OCI-LY7 (cell line): ENCODE measurements at regions not wholly inside any gene's neighbourhood (a gene's known extent, or its start where the extent isn't known, plus 50 kb on each side); places are given as distances from the start of the nearest gene placed in this dataset.

Experiments
- EZH2phosphoT487 ChIP-seq: fragments of 200-600 bp; sonication (generic); IDR thresholded peaks from 2 replicates; pipeline ENCODE4 v1.6.1; 2018; ENCODE audit warnings: low read depth, borderline replicate concordance, mild to moderate bottlenecking, mixed run types, antibody characterized with exemption, low read length, moderate library complexity, mixed read lengths
- TF ChIP-seq, protein P1 (sequence below): fragments of 200-600 bp; sonication (generic); conservative IDR thresholded peaks from 2 replicates; pipeline ENCODE4 v1.5.1; 2014; ENCODE audit warnings: mild to moderate bottlenecking, antibody characterized with exemption, low read length, moderate library complexity, mixed read lengths

DNA sequence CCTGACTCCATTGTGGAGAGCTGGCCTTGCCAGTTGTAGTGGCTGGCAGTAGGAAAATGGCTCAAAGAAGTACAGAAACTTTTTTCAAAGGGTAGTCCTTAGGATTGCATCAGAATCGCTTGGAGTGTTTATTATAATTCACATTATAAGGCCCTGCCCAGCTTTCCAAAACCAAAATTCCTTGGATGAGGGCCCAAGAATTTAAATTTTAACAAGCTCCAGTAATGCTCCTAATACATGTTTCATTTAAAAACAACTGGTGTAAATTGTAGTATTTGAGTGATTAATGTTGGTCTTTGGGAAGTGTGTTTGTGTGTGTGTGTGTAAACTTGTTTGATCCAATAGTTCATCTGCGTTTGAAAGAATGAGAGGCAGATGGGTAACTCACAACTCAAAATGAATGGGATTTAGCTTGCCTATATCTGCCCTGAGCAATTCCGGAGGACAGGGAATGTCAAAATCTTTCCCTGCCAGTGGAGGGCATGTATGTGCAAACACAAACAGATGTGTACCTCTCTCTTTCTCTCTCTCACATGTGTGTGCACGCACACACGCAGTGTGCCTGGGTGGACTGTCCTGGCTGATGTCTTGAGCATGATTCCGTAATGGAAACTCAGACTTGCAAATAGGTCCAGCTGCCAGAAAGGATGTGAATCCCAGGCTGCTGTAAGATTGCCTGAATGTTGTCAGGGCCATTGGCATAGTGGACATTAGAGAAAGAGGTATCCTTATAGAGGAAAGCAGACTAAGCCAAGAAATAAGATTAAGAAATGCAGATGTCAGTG is 293.1 kb downstream of the LMX1A start:
- TF ChIP-seq, protein P1, sequence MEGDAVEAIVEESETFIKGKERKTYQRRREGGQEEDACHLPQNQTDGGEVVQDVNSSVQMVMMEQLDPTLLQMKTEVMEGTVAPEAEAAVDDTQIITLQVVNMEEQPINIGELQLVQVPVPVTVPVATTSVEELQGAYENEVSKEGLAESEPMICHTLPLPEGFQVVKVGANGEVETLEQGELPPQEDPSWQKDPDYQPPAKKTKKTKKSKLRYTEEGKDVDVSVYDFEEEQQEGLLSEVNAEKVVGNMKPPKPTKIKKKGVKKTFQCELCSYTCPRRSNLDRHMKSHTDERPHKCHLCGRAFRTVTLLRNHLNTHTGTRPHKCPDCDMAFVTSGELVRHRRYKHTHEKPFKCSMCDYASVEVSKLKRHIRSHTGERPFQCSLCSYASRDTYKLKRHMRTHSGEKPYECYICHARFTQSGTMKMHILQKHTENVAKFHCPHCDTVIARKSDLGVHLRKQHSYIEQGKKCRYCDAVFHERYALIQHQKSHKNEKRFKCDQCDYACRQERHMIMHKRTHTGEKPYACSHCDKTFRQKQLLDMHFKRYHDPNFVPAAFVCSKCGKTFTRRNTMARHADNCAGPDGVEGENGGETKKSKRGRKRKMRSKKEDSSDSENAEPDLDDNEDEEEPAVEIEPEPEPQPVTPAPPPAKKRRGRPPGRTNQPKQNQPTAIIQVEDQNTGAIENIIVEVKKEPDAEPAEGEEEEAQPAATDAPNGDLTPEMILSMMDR, result no peak
- TF ChIP-seq EZH2phosphoT487, result no peak
